ENCODE measurements at regions not wholly inside any gene's neighbourhood (a gene's known extent, or its start where the extent isn't known, plus 50 kb on each side); places are given as distances from the start of the nearest gene placed in this dataset.

DNA sequence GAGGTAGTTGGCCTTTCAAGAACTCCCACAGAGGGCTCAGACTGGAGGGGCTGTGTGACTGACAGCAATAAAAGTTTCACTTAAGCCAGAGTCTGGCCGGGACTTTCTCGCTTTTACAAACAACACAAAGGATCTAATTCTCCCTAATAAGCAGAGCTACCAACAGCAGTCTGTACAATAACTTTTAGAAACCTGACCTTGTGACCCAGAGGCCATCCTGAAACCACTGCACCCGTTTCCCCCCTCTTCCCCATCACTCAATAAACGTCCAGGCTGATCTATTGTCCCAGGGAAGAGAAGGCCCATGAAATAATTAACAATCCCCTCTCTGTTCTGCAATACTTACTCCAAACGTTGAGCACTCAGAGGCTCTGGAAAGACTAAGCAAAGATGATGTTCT, 442.4 kb downstream of the ZIC3 start:
- no peak overlapping the region for H3K4me3 ChIP-seq (ENCODE audit: low read depth, low read length)
- DNase-seq (ENCODE audit: low read depth), result no peak
- TF ChIP-seq, protein P1, sequence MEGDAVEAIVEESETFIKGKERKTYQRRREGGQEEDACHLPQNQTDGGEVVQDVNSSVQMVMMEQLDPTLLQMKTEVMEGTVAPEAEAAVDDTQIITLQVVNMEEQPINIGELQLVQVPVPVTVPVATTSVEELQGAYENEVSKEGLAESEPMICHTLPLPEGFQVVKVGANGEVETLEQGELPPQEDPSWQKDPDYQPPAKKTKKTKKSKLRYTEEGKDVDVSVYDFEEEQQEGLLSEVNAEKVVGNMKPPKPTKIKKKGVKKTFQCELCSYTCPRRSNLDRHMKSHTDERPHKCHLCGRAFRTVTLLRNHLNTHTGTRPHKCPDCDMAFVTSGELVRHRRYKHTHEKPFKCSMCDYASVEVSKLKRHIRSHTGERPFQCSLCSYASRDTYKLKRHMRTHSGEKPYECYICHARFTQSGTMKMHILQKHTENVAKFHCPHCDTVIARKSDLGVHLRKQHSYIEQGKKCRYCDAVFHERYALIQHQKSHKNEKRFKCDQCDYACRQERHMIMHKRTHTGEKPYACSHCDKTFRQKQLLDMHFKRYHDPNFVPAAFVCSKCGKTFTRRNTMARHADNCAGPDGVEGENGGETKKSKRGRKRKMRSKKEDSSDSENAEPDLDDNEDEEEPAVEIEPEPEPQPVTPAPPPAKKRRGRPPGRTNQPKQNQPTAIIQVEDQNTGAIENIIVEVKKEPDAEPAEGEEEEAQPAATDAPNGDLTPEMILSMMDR (conservative IDR thresholded peaks at IDR 0.05; ENCODE audit: low read depth, low read length), result no peak

DNA sequence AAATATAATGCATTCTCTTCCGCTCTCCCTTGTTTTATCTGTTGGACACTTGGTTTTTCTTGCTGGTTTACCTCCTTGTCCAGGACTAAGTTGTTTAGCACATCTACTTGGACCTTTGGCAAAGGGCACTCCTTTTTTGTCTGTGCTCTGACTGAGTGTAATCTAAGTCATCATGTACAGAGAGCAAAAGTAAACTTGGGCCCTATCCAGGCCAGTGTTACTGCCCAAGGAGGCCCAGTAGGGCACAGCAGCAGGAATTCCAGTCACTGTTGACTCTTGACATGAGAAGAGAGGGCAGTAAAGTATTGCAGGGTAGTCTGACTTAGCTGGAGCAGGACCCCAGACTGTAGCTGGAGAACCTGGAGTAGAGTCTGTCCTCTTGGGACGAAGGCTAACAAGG, 445.5 kb downstream of the ZIC3 start:
- TF ChIP-seq, protein P1 (conservative IDR thresholded peaks at IDR 0.05; ENCODE audit: low read depth, low read length), result no peak
- no peak for DNase-seq (ENCODE audit: low read depth)
- H3K4me3 ChIP-seq (ENCODE audit: low read depth, low read length), result no peak overlapping the region

DNA sequence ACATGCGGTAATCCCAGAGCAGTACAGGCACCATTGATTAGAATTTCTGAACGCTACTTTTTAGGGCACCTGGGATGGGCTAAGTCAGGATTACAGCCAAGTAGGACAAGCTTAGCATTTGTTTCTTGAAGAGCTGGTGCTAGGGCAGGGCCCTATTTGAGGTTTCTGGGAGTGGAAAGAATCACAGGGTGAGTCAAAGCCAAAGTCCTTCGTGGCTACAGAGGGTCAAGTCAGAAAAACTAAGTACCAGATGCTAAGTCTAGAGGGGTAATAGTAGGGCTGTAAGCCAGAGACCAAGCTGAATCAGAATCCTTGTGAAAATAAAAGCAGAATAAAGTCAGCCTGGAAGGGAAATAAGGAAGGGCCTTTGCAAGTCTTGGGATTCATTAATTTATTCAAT, 448.6 kb downstream of the ZIC3 start:
- no peak overlapping the region for H3K4me3 ChIP-seq (ENCODE audit: low read depth, low read length)
- TF ChIP-seq, protein P1 (conservative IDR thresholded peaks at IDR 0.05; ENCODE audit: low read depth, low read length), result no peak
- no peak for DNase-seq (ENCODE audit: low read depth)

DNA sequence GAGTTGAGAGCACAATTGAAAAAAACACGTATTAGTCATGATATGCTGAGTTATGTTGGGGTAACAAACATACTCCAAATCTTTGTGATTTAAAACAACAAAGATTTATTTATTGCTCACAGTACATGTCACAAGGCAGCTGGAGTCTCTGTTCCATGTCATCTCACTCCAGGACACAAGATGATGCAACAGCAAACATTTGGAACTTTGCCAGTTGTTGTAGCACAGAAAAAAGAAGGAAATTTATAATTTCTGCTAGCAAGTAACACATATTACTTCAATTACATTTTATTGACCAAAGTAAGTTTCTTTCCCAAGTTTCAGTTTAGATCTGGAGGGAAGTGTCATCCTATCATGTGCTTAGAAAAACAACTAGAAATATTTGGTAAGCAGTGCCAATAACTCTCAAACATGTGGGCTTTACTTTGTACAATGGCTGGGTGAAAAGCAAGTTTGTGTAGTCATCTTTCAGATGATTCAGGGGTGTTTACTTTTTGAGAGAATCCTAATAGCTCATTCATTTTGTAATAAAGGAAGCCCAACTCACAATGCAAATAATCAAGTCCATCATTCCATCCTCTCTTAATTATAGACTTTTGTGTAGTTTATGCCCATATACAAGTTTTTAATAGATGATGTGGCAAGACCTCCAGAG, 452.3 kb downstream of the ZIC3 start:
- no peak overlapping the region for H3K4me3 ChIP-seq (ENCODE audit: low read depth, low read length)
- DNase-seq (ENCODE audit: low read depth), result peak; percentile 0
- TF ChIP-seq, protein P1 (conservative IDR thresholded peaks at IDR 0.05; ENCODE audit: low read depth, low read length), result no peak

DNA sequence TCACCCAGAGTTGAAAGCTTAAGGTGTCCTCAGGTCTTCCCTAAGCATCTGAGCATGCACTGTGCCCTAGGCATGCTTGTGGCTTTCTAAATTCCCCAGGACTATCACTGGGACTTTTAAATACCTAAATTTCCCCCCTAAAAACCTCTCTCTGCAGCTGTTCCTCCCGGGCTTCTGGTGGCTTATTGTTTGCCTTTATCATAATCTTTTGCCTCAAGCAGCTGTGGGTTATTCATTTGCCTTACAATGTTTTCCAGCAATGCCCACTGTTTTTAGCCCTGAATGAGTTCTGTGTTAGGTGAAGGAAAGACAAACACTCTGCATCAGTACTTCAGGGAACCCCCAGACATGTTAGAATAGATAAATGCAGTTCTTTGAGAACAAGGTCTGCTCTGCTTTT, 455.0 kb downstream of the ZIC3 start:
- no peak for DNase-seq (ENCODE audit: low read depth)
- H3K4me3 ChIP-seq (ENCODE audit: low read depth, low read length), result no peak overlapping the region
- TF ChIP-seq, protein P1 (conservative IDR thresholded peaks at IDR 0.05; ENCODE audit: low read depth, low read length), result no peak

DNA sequence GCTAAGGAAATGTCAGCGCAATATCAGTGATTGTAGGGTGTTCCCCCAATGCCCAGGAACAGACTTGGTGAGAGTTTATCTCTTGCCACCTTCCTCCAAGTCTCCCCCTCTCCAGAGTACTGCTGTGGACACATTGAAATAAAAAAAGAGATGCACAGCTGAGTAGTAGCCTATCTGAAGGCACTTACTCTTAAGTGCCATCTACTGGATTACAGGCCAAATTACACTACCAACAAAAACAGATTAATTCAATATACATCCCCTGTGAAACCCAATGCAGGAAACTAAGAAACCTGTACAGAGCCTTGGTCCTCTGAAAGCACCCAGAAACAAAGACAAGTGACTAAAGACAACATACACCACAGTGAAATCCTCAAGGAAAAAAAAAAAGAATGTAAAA, 460.3 kb downstream of the ZIC3 start:
- TF ChIP-seq, protein P1 (conservative IDR thresholded peaks at IDR 0.05; ENCODE audit: low read depth, low read length), result peak; percentile 44
- DNase-seq (ENCODE audit: low read depth), result peak; percentile 18
- H3K4me3 ChIP-seq (ENCODE audit: low read depth, low read length), result no peak overlapping the region

DNA sequence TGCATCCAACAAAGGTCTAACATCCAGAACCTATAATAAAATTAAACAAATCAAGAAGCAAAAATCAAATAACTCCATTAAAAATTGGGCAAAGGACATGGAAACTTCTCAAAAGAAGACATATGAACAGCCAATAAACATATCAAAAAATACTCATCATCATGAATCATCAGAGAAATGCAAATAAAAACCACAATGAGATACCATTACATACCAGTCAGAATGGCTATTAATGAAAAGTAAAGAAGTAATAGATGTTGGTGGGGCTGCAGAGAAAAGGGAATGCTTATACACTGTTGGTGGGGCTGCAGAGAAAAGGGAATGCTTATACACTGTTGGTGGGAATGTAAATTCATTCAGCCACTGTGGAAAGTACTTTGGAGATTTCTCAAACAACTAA, 465.8 kb downstream of the ZIC3 start:
- TF ChIP-seq, protein P1 (conservative IDR thresholded peaks at IDR 0.05; ENCODE audit: low read depth, low read length), result no peak
- no peak for DNase-seq (ENCODE audit: low read depth)
- no peak overlapping the region for H3K4me3 ChIP-seq (ENCODE audit: low read depth, low read length)

All from choroid plexus epithelial cell (primary cell).